H9 (cell line): ENCODE measurements at regions not wholly inside any gene's neighbourhood (a gene's known extent, or its start where the extent isn't known, plus 50 kb on each side); places are given as distances from the start of the nearest gene placed in this dataset.
"Not testable (repeated sequence)": the region's sequence is repeated elsewhere in the genome, so short reads cannot be mapped to it uniquely, and the experiment has no call there.

Experiments
- DNase-seq: peaks from one replicate; pipeline ENCODE4 v3.0.0-alpha.2; 2017
- H2AFZ ChIP-seq: one replicate; pipeline ENCODE4 v1.6.1; 2013; ENCODE audit warnings: mild to moderate bottlenecking, low read length, control low read depth, moderate library complexity
- H2AK5ac ChIP-seq: 2 replicates; pipeline ENCODE4 v1.6.1; 2013; ENCODE audit warnings: low read length, control low read depth, mixed read lengths; ENCODE audit not compliant: insufficient read length
- H2BK120ac ChIP-seq: one replicate; pipeline ENCODE4 v1.6.1; 2013; ENCODE audit warnings: low read depth, mild to moderate bottlenecking, low read length, control low read depth, inconsistent platforms; ENCODE audit not compliant: poor library complexity, severe bottlenecking
- H2BK12ac ChIP-seq: 2 replicates; pipeline ENCODE4 v1.6.1; 2013; ENCODE audit warnings: low read length, control low read depth, mixed read lengths, low read depth; ENCODE audit not compliant: insufficient read length
- H2BK15ac ChIP-seq: 2 replicates; pipeline ENCODE4 v1.6.1; 2013; ENCODE audit warnings: low read depth, low read length, control low read depth
- H2BK20ac ChIP-seq: one replicate; pipeline ENCODE4 v1.6.1; 2013; ENCODE audit warnings: low read depth, mild to moderate bottlenecking, low read length, control low read depth, inconsistent platforms; ENCODE audit not compliant: poor library complexity, severe bottlenecking
- H2BK5ac ChIP-seq: 2 replicates; pipeline ENCODE4 v1.6.1; 2013; ENCODE audit warnings: low read length, control low read depth, mixed read lengths; ENCODE audit not compliant: insufficient read length
- H3K14ac ChIP-seq: 2 replicates; pipeline ENCODE4 v1.6.1; 2013; ENCODE audit warnings: low read length, control low read depth; ENCODE audit not compliant: insufficient read depth
- H3K18ac ChIP-seq: 2 replicates; pipeline ENCODE4 v1.6.1; 2013; ENCODE audit warnings: low read depth, mild to moderate bottlenecking, mixed read lengths, low read length, control low read depth; ENCODE audit not compliant: insufficient read length
- H3K23ac ChIP-seq: 2 replicates; pipeline ENCODE4 v1.6.1; 2013; ENCODE audit warnings: low read length, control low read depth, mixed read lengths, low read depth; ENCODE audit not compliant: insufficient read length
- H3K23me2 ChIP-seq: 2 replicates; pipeline ENCODE4 v1.6.1; 2013; ENCODE audit warnings: low read depth, mild to moderate bottlenecking, mixed read lengths, low read length, control low read depth; ENCODE audit not compliant: insufficient read length, poor library complexity, severe bottlenecking
- H3K27ac ChIP-seq: 2 replicates; pipeline ENCODE4 v1.5.1; 2013; ENCODE audit warnings: low read length, control low read depth, mixed read lengths, low read depth; ENCODE audit not compliant: insufficient read length
- H3K27me3 ChIP-seq: 2 replicates; pipeline ENCODE4 v1.6.1; 2013; ENCODE audit warnings: low read length, control low read depth, inconsistent platforms; ENCODE audit not compliant: insufficient read depth
- H3K4ac ChIP-seq: 2 replicates; pipeline ENCODE4 v1.6.1; 2013; ENCODE audit warnings: low read depth, mild to moderate bottlenecking, control low read depth, inconsistent platforms, low read length, moderate library complexity
- H3K4me1 ChIP-seq: 2 replicates; pipeline ENCODE4 v1.6.1; 2013; ENCODE audit warnings: low read length, control low read depth, inconsistent platforms; ENCODE audit not compliant: insufficient read depth
- H3K4me2 ChIP-seq: 2 replicates; pipeline ENCODE4 v1.6.1; 2013; ENCODE audit warnings: low read length, control low read depth, mixed read lengths; ENCODE audit not compliant: insufficient read length, insufficient read depth
- H3K56ac ChIP-seq: 2 replicates; pipeline ENCODE4 v1.6.1; 2013; ENCODE audit warnings: low read depth, mild to moderate bottlenecking, mixed read lengths, low read length, control low read depth; ENCODE audit not compliant: insufficient read length
- H3K79me1 ChIP-seq: 2 replicates; pipeline ENCODE4 v1.6.1; 2013; ENCODE audit warnings: low read depth, mild to moderate bottlenecking, moderate library complexity, low read length, control low read depth, inconsistent platforms; ENCODE audit not compliant: insufficient read depth, poor library complexity, severe bottlenecking
- H3K79me2 ChIP-seq: 2 replicates; pipeline ENCODE4 v1.6.1; 2013; ENCODE audit warnings: low read length, control low read depth, inconsistent platforms; ENCODE audit not compliant: insufficient read depth
- H3K9ac ChIP-seq: 2 replicates; pipeline ENCODE4 v1.6.1; 2013; ENCODE audit warnings: low read length, control low read depth, mixed read lengths; ENCODE audit not compliant: insufficient read length; ENCODE audit errors: extremely low read depth
- H3K9me3 ChIP-seq: one replicate; pipeline ENCODE4 v1.6.1; 2013; ENCODE audit warnings: low read depth, low read length, inconsistent platforms; ENCODE audit not compliant: control insufficient read depth
- H3T11ph ChIP-seq: one replicate; pipeline ENCODE4 v1.6.1; 2013; ENCODE audit warnings: mild to moderate bottlenecking, low read length, control low read depth, inconsistent platforms
- H4K20me1 ChIP-seq: one replicate; pipeline ENCODE4 v1.6.1; 2013; ENCODE audit not compliant: control insufficient read depth, insufficient read length, insufficient read depth
- H4K5ac ChIP-seq: 2 replicates; pipeline ENCODE4 v1.6.1; 2013; ENCODE audit warnings: low read depth, mild to moderate bottlenecking, mixed read lengths, low read length, control low read depth; ENCODE audit not compliant: insufficient read length
- H4K8ac ChIP-seq: replicated peaks from 2 replicates; pipeline ENCODE4 v1.6.1; 2013; ENCODE audit warnings: low read length, control low read depth, mixed read lengths, low read depth; ENCODE audit not compliant: insufficient read length
- H4K91ac ChIP-seq: 2 replicates; pipeline ENCODE4 v1.6.1; 2013; ENCODE audit warnings: low read depth, mild to moderate bottlenecking, moderate library complexity, mixed read lengths, low read length, control low read depth; ENCODE audit not compliant: insufficient read length
- H3K27ac Mint-ChIP-seq, 3 experiments: 2 replicates in 2 of 3; 3 replicates in 1 of 3; pipeline ENCODE4 v1.8.0; 2020 to 2021; ENCODE audit warnings: mixed read lengths in 3 of 3, mild to moderate bottlenecking in 1 of 3, moderate library complexity in 1 of 3
- H3K27me3 Mint-ChIP-seq: 2 replicates; pipeline ENCODE4 v1.8.0; 2021; ENCODE audit warnings: low read depth, mild to moderate bottlenecking, moderate library complexity, mixed read lengths
- H3K36me3 Mint-ChIP-seq, 3 experiments: 2 replicates in 2 of 3; 3 replicates in 1 of 3; pipeline ENCODE4 v1.8.0; 2020 to 2021; ENCODE audit warnings: low read depth in 3 of 3, mixed read lengths in 3 of 3; ENCODE audit not compliant: insufficient read depth in 1 of 3
- H3K4me1 Mint-ChIP-seq, 2 experiments: 2 replicates each; pipeline ENCODE4 v1.8.0; 2020; ENCODE audit warnings: mixed read lengths in 2 of 2
- H3K4me3 Mint-ChIP-seq, 2 experiments: 2 replicates in 1 of 2; 3 replicates in 1 of 2; pipeline ENCODE4 v1.8.0; 2020 to 2021; ENCODE audit warnings: mild to moderate bottlenecking in 2 of 2, mixed read lengths in 2 of 2, moderate library complexity in 1 of 2
- H3K9me3 Mint-ChIP-seq, 2 experiments: 2 replicates in 1 of 2; 3 replicates in 1 of 2; pipeline ENCODE4 v1.8.0; 2020; ENCODE audit warnings: mild to moderate bottlenecking in 2 of 2, mixed read lengths in 2 of 2, moderate library complexity in 1 of 2
- CTCF ChIP-seq: fragments of 200-600 bp; sonication (generic); conservative IDR thresholded peaks from 3 replicates; pipeline ENCODE4 v1.8.0; 2021; ENCODE audit warnings: antibody characterized with exemption, mild to moderate bottlenecking
- WGBS: extraction: QIAGEN DNeasy Blood & Tissue Kit; methylation state at CpG from one replicate; pipeline ENCODE4 v1.1.7; 2013; ENCODE audit warnings: missing lambda C conversion rate, low lambda C conversion rate, mixed read lengths; ENCODE audit not compliant: insufficient read length; ENCODE audit errors: extremely low coverage; 5-methylcytosine and 5-hydroxymethylcytosine counted together

- Histone ChIP-seq H2BK120ac (no peak overlapping the region), H2BK20ac (no peak overlapping the region), H2BK15ac (no peak overlapping the region), H2BK5ac (no peak overlapping the region), H3K56ac (no peak overlapping the region), H3K79me2 (no peaks in the 10 kb centered on the region), H4K91ac (no peak overlapping the region), H3K79me1 (no peaks in the 10 kb centered on the region), H3K14ac (no peak overlapping the region), H2AK5ac (no peak overlapping the region), H3K4me1 (no peaks in the 10 kb centered on the region), H4K20me1 (no peaks in the 10 kb centered on the region), H3K23ac (no peak overlapping the region), H4K8ac (no peak overlapping the region), H3K18ac (no peak overlapping the region), H3K23me2 (no peaks in the 10 kb centered on the region), H2AFZ (no peak overlapping the region), H3K4ac (no peak overlapping the region), H4K5ac (no peak overlapping the region), H3K9ac (no peak overlapping the region), H3K27me3 (no peaks in the 10 kb centered on the region; the same call in 1 of the 2 replicates), H3K9me3 (no peaks in the 10 kb centered on the region), H3T11ph (no peak overlapping the region), H2BK12ac (no peak overlapping the region), H3K4me2 (no peak overlapping the region), H3K27ac (no peak overlapping the region)
- Mint-ChIP-seq H3K4me1 (peaks cover 6 to 8% of the 10 kb centered on the region in 2 experiments), H3K9me3 (peaks cover 10 to 15% of the 10 kb centered on the region in 2 experiments), H3K36me3 (peaks cover 0 to 9% (median 0%) of the 10 kb centered on the region in 3 experiments; a peak in 3 of 7 replicates), H3K27ac (no peak overlapping the region), H3K4me3 (no peak overlapping the region), H3K27me3 (peaks cover 50% of the 10 kb centered on the region)
- no peak for TF ChIP-seq CTCF
- no peak for DNase-seq
- no CpG with 5 or more reads among the region's 4 CpGs for WGBS
Measured at GRCh38 chr5:152046361-152046760, 121.7 kb upstream of the GLRA1 start.

GRCh38 chr5:152038856-152039255 is 114.2 kb upstream of the GLRA1 start:
- H4K8ac ChIP-seq, H3K18ac ChIP-seq, H3K79me2 ChIP-seq, H3K23ac ChIP-seq, H3K9me3 ChIP-seq, H3K4me3 Mint-ChIP-seq, H2AK5ac ChIP-seq, H2BK15ac ChIP-seq, H3T11ph ChIP-seq, H3K4me1 ChIP-seq, H2BK12ac ChIP-seq, H2BK5ac ChIP-seq, H3K27ac Mint-ChIP-seq, H3K4me1 Mint-ChIP-seq, H3K9me3 Mint-ChIP-seq, DNase-seq, H3K9ac ChIP-seq, H2AFZ ChIP-seq, H4K20me1 ChIP-seq, H3K4me2 ChIP-seq, H3K23me2 ChIP-seq, H3K79me1 ChIP-seq, H4K5ac ChIP-seq, H3K56ac ChIP-seq, H3K27me3 Mint-ChIP-seq, H3K14ac ChIP-seq, H3K27ac ChIP-seq, H3K27me3 ChIP-seq, H3K4ac ChIP-seq, H4K91ac ChIP-seq, H2BK120ac ChIP-seq, H3K36me3 Mint-ChIP-seq, H2BK20ac ChIP-seq: not testable (repeated sequence)
- no CpG with 5 or more reads among the region's 2 CpGs for WGBS
